Caco-2 (cell line): ENCODE measurements at regions not wholly inside any gene's neighbourhood (a gene's known extent, or its start where the extent isn't known, plus 50 kb on each side); places are given as distances from the start of the nearest gene placed in this dataset.

ENCODE experiments used
- BruUV-seq: library from RNA; stranded (reverse); fragments of 400-500 nt; replicated peaks from 2 replicates; lab custom pipeline; 2021; lab: Mats Ljungman, UMichigan
- CTCF ChIA-PET: fragments of 300-600 bp; sonication (Branson Sonifier 250); formaldehyde crosslinking; loops from one replicate; lab custom pipeline; 2022; ENCODE audit warnings: antibody characterized with exemption; lab: Charles Lee
- POLR2A ChIA-PET: fragments of 300-600 bp; sonication (Branson Sonifier 250); formaldehyde crosslinking; loops from one replicate; lab custom pipeline; 2022; ENCODE audit warnings: antibody characterized with exemption; lab: Charles Lee
- DNase-seq, 2 experiments: peaks; one replicate each; pipeline versions ENCODE4 v3.0.0 to v3.0.0-alpha.2; 2020 to 2022
- H3K27me3 ChIP-seq: replicated peaks from 2 replicates; pipeline ENCODE4 v1.6.0; 2011; ENCODE audit warnings: low read length; ENCODE audit not compliant: control insufficient read depth, insufficient read depth
- H3K36me3 ChIP-seq: 2 replicates; pipeline ENCODE4 v1.5.1; 2011; ENCODE audit warnings: low read length; ENCODE audit not compliant: control insufficient read depth, insufficient read depth
- H3K4me1 ChIP-seq: fragments of 250-450 bp; sonication (Bioruptor Pico); 2 replicates; pipeline ENCODE4 v1.5.1; 2020; ENCODE audit warnings: mild to moderate bottlenecking
- H3K4me3 ChIP-seq: 2 replicates; pipeline ENCODE4 v1.5.1; 2011; ENCODE audit warnings: low read depth, mild to moderate bottlenecking, control low read depth, low read length
- H3K9me3 ChIP-seq: fragments of 250-450 bp; sonication (Bioruptor Pico); 2 replicates; pipeline ENCODE4 v1.5.1; 2020; ENCODE audit warnings: mild to moderate bottlenecking, moderate library complexity
- H3K27ac Mint-ChIP-seq: one replicate; pipeline ENCODE4 v1.8.0; 2022; ENCODE audit warnings: mixed read lengths; ENCODE audit not compliant: unreplicated experiment
- H3K27me3 Mint-ChIP-seq: one replicate; pipeline ENCODE4 v1.8.0; 2022; ENCODE audit warnings: mixed read lengths; ENCODE audit not compliant: insufficient read depth, unreplicated experiment
- H3K36me3 Mint-ChIP-seq: one replicate; pipeline ENCODE4 v1.8.0; 2022; ENCODE audit warnings: mild to moderate bottlenecking, mixed read lengths; ENCODE audit not compliant: insufficient read depth, unreplicated experiment
- H3K4me1 Mint-ChIP-seq: one replicate; pipeline ENCODE4 v1.8.0; 2022; ENCODE audit warnings: low read depth, mixed read lengths; ENCODE audit not compliant: unreplicated experiment
- H3K4me3 Mint-ChIP-seq: one replicate; pipeline ENCODE4 v1.8.0; 2022; ENCODE audit warnings: mild to moderate bottlenecking, moderate library complexity, mixed read lengths; ENCODE audit not compliant: unreplicated experiment
- H3K9me3 Mint-ChIP-seq: one replicate; pipeline ENCODE4 v1.8.0; 2022; ENCODE audit warnings: mixed read lengths; ENCODE audit not compliant: unreplicated experiment
- CTCF ChIP-seq, 2 experiments: fragments of 200-600 bp in 1 of 2; IDR thresholded peaks; 1 replicate in 1 of 2; 2 replicates in 1 of 2; pipeline versions ENCODE4 v1.5.1 to v1.8.0; 2011 to 2022; ENCODE audit warnings: antibody characterized with exemption in 1 of 2, control low read depth in 1 of 2, inconsistent platforms in 1 of 2, low read depth in 1 of 2, low read length in 1 of 2, mild to moderate bottlenecking in 1 of 2, moderate library complexity in 1 of 2; ENCODE audit not compliant: insufficient read depth in 1 of 2, severe bottlenecking in 1 of 2, unreplicated experiment in 1 of 2
- intact Hi-C: fragments of 100-400 bp; cut with micrococcal nuclease; formaldehyde crosslinking; loops from one replicate; pipeline ENCODE4 v1.10.0; 2022; ENCODE audit not compliant: unreplicated experiment

- TF ChIP-seq CTCF (IDR thresholded peaks at IDR 0.05; ENCODE audit: insufficient read depth in 1 of 2, low read depth in 1 of 2, low read length in 1 of 2, severe bottlenecking in 1 of 2, unreplicated experiment in 1 of 2), result no peak
- H3K27ac Mint-ChIP-seq, result no peak overlapping the region
- intact Hi-C loops, result no loop called here
- H3K36me3 ChIP-seq, result no peaks in the 10 kb centered on the region
- H3K9me3 Mint-ChIP-seq, result no peaks in the 10 kb centered on the region
- no peak for DNase-seq
- H3K36me3 Mint-ChIP-seq, result no peaks in the 10 kb centered on the region
- H3K4me1 ChIP-seq, result no peaks in the 10 kb centered on the region
- no peaks in the 10 kb centered on the region for H3K9me3 ChIP-seq
- no peaks in the 10 kb centered on the region for H3K4me1 Mint-ChIP-seq
- H3K4me3 ChIP-seq, result no peak overlapping the region
- POLR2A ChIA-PET, result no interaction called here
- H3K27me3 Mint-ChIP-seq, result no peaks in the 10 kb centered on the region
- H3K4me3 Mint-ChIP-seq, result no peak overlapping the region
- no peaks in the 10 kb centered on the region for H3K27me3 ChIP-seq
- CTCF ChIA-PET, result no interaction called here
- no TSS peak for BruUV-seq
Observed at GRCh38 chr9:78806492-78807160, 509.7 kb downstream of the PSAT1 start.

- no peak for TF ChIP-seq CTCF (IDR thresholded peaks at IDR 0.05; ENCODE audit: insufficient read depth in 1 of 2, low read depth in 1 of 2, low read length in 1 of 2, severe bottlenecking in 1 of 2, unreplicated experiment in 1 of 2)
- POLR2A ChIA-PET, result no interaction called here
Observed at GRCh38 chr9:78807286-78807685, 510.4 kb downstream of the PSAT1 start.

GRCh38 chr9:78808048-78808447, 511.1 kb downstream of the PSAT1 start:
- Histone ChIP-seq H3K36me3 (no peaks in the 10 kb centered on the region), H3K4me1 (no peaks in the 10 kb centered on the region), H3K4me3 (no peak overlapping the region), H3K9me3 (no peaks in the 10 kb centered on the region), H3K27me3 (no peaks in the 10 kb centered on the region)
- H3K4me3 Mint-ChIP-seq, result no peak overlapping the region
- intact Hi-C loops, result no loop called here
- no peaks in the 10 kb centered on the region for H3K27me3 Mint-ChIP-seq
- ChIA-PET CTCF (no interaction called here), POLR2A (no interaction called here)
- DNase-seq, result no peak
- no peaks in the 10 kb centered on the region for H3K36me3 Mint-ChIP-seq
- no peak for TF ChIP-seq CTCF (IDR thresholded peaks at IDR 0.05; ENCODE audit: insufficient read depth in 1 of 2, low read depth in 1 of 2, low read length in 1 of 2, severe bottlenecking in 1 of 2, unreplicated experiment in 1 of 2)
- no peak overlapping the region for H3K27ac Mint-ChIP-seq
- no TSS peak for BruUV-seq
- no peaks in the 10 kb centered on the region for H3K9me3 Mint-ChIP-seq
- no peaks in the 10 kb centered on the region for H3K4me1 Mint-ChIP-seq

More at GRCh38 chr9:78807286-78807685, 510.4 kb downstream of the PSAT1 start:
- CTCF ChIA-PET, result no interaction called here
- H3K27ac Mint-ChIP-seq, result no peak overlapping the region
- H3K4me1 Mint-ChIP-seq, result no peaks in the 10 kb centered on the region
- H3K9me3 ChIP-seq, result no peaks in the 10 kb centered on the region
- no peaks in the 10 kb centered on the region for H3K4me1 ChIP-seq
- H3K27me3 ChIP-seq, result no peaks in the 10 kb centered on the region
- H3K27me3 Mint-ChIP-seq, result no peaks in the 10 kb centered on the region
- BruUV-seq, result no TSS peak
- DNase-seq, result no peak
- H3K4me3 Mint-ChIP-seq, result no peak overlapping the region
- intact Hi-C loops, result no loop called here
- H3K36me3 ChIP-seq, result no peaks in the 10 kb centered on the region
- H3K4me3 ChIP-seq, result no peak overlapping the region
- H3K9me3 Mint-ChIP-seq, result no peaks in the 10 kb centered on the region
- no peaks in the 10 kb centered on the region for H3K36me3 Mint-ChIP-seq
